IMR-90 (cell line): ENCODE measurements at regions not wholly inside any gene's neighbourhood (a gene's known extent, or its start where the extent isn't known, plus 50 kb on each side); places are given as distances from the start of the nearest gene placed in this dataset.

ENCODE experiments used
- ATAC-seq: fragments of 200-7000 bp; cut with Tn5 transposase; 2 replicates; pipeline ENCODE4 v1.9.1; 2020; ENCODE audit warnings: low read depth, mild to moderate bottlenecking, moderate library complexity
- BruUV-seq: library from RNA; stranded (reverse); fragments of 400-500 nt; replicated peaks from 2 replicates; lab custom pipeline; 2021; lab: Mats Ljungman, UMichigan
- CTCF ChIA-PET: fragments of 300-600 bp; formaldehyde crosslinking; extraction: SDS; loops from one replicate; lab custom pipeline; 2021; ENCODE audit warnings: antibody characterized with exemption; lab: Yijun Ruan, JAX
- POLR2A ChIA-PET: fragments of 300-600 bp; sonication (Branson Sonifier 250); formaldehyde crosslinking; loops from one replicate; lab custom pipeline; 2022; ENCODE audit warnings: antibody characterized with exemption; ENCODE audit not compliant: unreplicated experiment; lab: Charles Lee
- DNase-seq: peaks from one replicate; pipeline ENCODE4 v3.0.0; 2013
- H2AFZ ChIP-seq: replicated peaks from 2 replicates; pipeline ENCODE3; 2013; ENCODE audit warnings: low read length, mild to moderate bottlenecking; ENCODE audit not compliant: poor library complexity
- H2AK5ac ChIP-seq: 2 replicates; pipeline ENCODE4 v1.6.1; 2013; ENCODE audit warnings: low read depth, low read length, inconsistent platforms
- H2AK9ac ChIP-seq: replicated peaks from 2 replicates; pipeline ENCODE3; 2013; ENCODE audit warnings: mild to moderate bottlenecking, low read depth, low read length, moderate library complexity; ENCODE audit not compliant: poor library complexity
- H2BK120ac ChIP-seq: 2 replicates; pipeline ENCODE4 v1.6.1; 2013; ENCODE audit warnings: low read depth, low read length, inconsistent platforms
- H2BK15ac ChIP-seq: 3 replicates; pipeline ENCODE4 v1.6.1; 2013; ENCODE audit warnings: low read depth, low read length, inconsistent platforms
- H2BK20ac ChIP-seq: 2 replicates; pipeline ENCODE4 v1.6.1; 2013; ENCODE audit warnings: low read depth, mild to moderate bottlenecking, inconsistent platforms, low read length, moderate library complexity
- H2BK5ac ChIP-seq: 2 replicates; pipeline ENCODE4 v1.6.1; 2013; ENCODE audit warnings: mild to moderate bottlenecking, low read depth, low read length, inconsistent platforms; ENCODE audit not compliant: poor library complexity, severe bottlenecking
- H3K14ac ChIP-seq: replicated peaks from 2 replicates; pipeline ENCODE4 v1.6.1; 2013; ENCODE audit warnings: low read depth, low read length, inconsistent platforms
- H3K18ac ChIP-seq: 2 replicates; pipeline ENCODE4 v1.6.1; 2013; ENCODE audit warnings: low read depth, low read length, control low read depth
- H3K23ac ChIP-seq: 2 replicates; pipeline ENCODE4 v1.6.1; 2013; ENCODE audit warnings: low read depth, low read length, inconsistent platforms
- H3K27ac ChIP-seq: 2 replicates; pipeline ENCODE4 v1.5.1; 2013; ENCODE audit warnings: mild to moderate bottlenecking, control low read depth, low read length; ENCODE audit not compliant: insufficient read depth
- H3K27me3 ChIP-seq: 2 replicates; pipeline ENCODE4 v1.6.1; 2013; ENCODE audit warnings: low read length; ENCODE audit not compliant: control insufficient read depth, insufficient read depth
- H3K36me3 ChIP-seq: 2 replicates; pipeline ENCODE4 v1.6.1; 2013; ENCODE audit warnings: low read length, mixed read lengths; ENCODE audit not compliant: control insufficient read depth, insufficient read depth
- H3K4ac ChIP-seq: 2 replicates; pipeline ENCODE4 v1.6.1; 2013; ENCODE audit warnings: low read depth, low read length, inconsistent platforms
- H3K4me1 ChIP-seq: 2 replicates; pipeline ENCODE4 v1.6.1; 2013; ENCODE audit warnings: low read length, mixed read lengths; ENCODE audit not compliant: control insufficient read depth, insufficient read depth
- H3K4me2 ChIP-seq: 2 replicates; pipeline ENCODE4 v1.6.1; 2013; ENCODE audit warnings: low read depth, mild to moderate bottlenecking, control low read depth, low read length, moderate library complexity
- H3K4me3 ChIP-seq: 2 replicates; pipeline ENCODE4 v1.5.1; 2013; ENCODE audit warnings: low read depth, mild to moderate bottlenecking, control low read depth, low read length, moderate library complexity; ENCODE audit not compliant: insufficient read depth
- H3K56ac ChIP-seq: 2 replicates; pipeline ENCODE4 v1.6.1; 2013; ENCODE audit warnings: low read length, inconsistent platforms; ENCODE audit not compliant: insufficient read depth; ENCODE audit errors: extremely low read depth
- H3K79me1 ChIP-seq, 2 experiments: 2 replicates each; pipeline ENCODE4 v1.6.1; 2013; ENCODE audit warnings: low read length in 2 of 2, inconsistent platforms in 1 of 2, low read depth in 1 of 2
- H3K9ac ChIP-seq: 2 replicates; pipeline ENCODE4 v1.6.1; 2013; ENCODE audit warnings: low read depth, low read length, control low read depth
- H3K9me1 ChIP-seq: 2 replicates; pipeline ENCODE4 v1.6.1; 2013; ENCODE audit warnings: low read length, inconsistent platforms; ENCODE audit not compliant: insufficient read depth
- H3K9me3 ChIP-seq: 2 replicates; pipeline ENCODE4 v1.6.1; 2013; ENCODE audit warnings: low read length; ENCODE audit not compliant: control insufficient read depth, insufficient read depth
- H4K20me1 ChIP-seq: 2 replicates; pipeline ENCODE4 v1.6.1; 2013; ENCODE audit warnings: low read length, inconsistent platforms; ENCODE audit not compliant: insufficient read depth
- H4K5ac ChIP-seq: 2 replicates; pipeline ENCODE4 v1.6.1; 2013; ENCODE audit warnings: mild to moderate bottlenecking, low read depth, low read length, control low read depth
- H4K8ac ChIP-seq, 2 experiments: 2 replicates each; pipeline ENCODE4 v1.6.1; 2013; ENCODE audit warnings: low read depth in 2 of 2, low read length in 2 of 2, control low read depth in 1 of 2, inconsistent platforms in 1 of 2
- H4K91ac ChIP-seq: 2 replicates; pipeline ENCODE4 v1.6.1; 2013; ENCODE audit warnings: low read depth, low read length, inconsistent platforms; ENCODE audit not compliant: insufficient read depth
- CHD1 ChIP-seq: IDR thresholded peaks from 2 replicates; pipeline ENCODE4 v1.6.1; 2012; ENCODE audit warnings: low read depth, low read length, improper control_type of control experiment
- MAFK ChIP-seq: IDR thresholded peaks from 2 replicates; pipeline ENCODE4 v1.6.1; 2012; ENCODE audit warnings: low read depth, low read length, improper control_type of control experiment
- WGBS, 2 experiments: methylation state at CpG; one replicate each; pipeline versions ENCODE4 v1.1.5 to v1.1.7; 2013; ENCODE audit warnings: missing lambda C conversion rate in 2 of 2; ENCODE audit not compliant: insufficient read length in 1 of 2; ENCODE audit errors: extremely low coverage in 2 of 2; 5-methylcytosine and 5-hydroxymethylcytosine counted together
- dilution Hi-C: fragments of 300-500 bp; cut with HindIII; formaldehyde crosslinking; loops from one replicate; pipeline ENCODE4 v1.14.3; 2018; ENCODE audit warnings: low sequenced_read_pairs; ENCODE audit not compliant: unreplicated experiment
- in situ Hi-C: fragments of 300-500 bp; cut with MboI; formaldehyde crosslinking; loops from 3 replicates; pipeline ENCODE4 v1.14.3; 2019; ENCODE audit warnings: low sequenced_read_pairs, inconsistent platforms, mixed read lengths
- intact Hi-C: fragments of 100-400 bp; cut with micrococcal nuclease; formaldehyde crosslinking; loops from 2 replicates; pipeline ENCODE4 v1.10.0; 2022

DNA sequence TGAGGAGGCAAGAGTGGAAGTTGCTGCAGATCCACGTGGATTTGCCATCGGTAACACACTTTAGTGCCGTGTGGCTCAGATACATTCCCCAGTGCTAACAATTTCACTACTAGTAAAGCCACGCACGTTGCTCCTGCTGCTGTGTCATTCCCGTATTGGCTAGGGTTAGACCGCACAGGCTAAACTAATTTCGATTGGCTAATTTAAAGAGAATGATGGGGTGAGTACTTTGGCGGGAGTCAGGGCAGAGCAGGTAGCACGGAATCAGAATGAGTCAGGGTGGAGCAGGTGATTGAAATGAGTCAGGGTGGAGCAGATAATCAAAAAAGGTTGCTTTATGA lies 1337.5 kb downstream of the FSTL5 start:
- dilution Hi-C loops = no loop called here
- no CpG with 5 or more reads among the region's 10 CpGs for WGBS, 2 experiments
- no peak overlapping the region for H3K56ac ChIP-seq
- DNase-seq (no peak), ATAC-seq (no peak)
- no peak overlapping the region for H3K14ac ChIP-seq
- no peak overlapping the region for H2BK20ac ChIP-seq
- no peak overlapping the region for H3K27ac ChIP-seq
- no peaks in the 10 kb centered on the region for H4K20me1 ChIP-seq
- no peak overlapping the region for H2AK5ac ChIP-seq
- no peak overlapping the region for H4K91ac ChIP-seq
- in situ Hi-C loops = no loop called here
- ChIA-PET CTCF (no interaction called here), POLR2A (no interaction called here)
- no peak overlapping the region for H3K4me2 ChIP-seq
- TF ChIP-seq CHD1 = no peak
- TF ChIP-seq MAFK = no peak
- no peak overlapping the region for H3K9ac ChIP-seq
- no TSS peak for BruUV-seq
- no peaks in the 10 kb centered on the region for H3K79me1 ChIP-seq
- H3K18ac ChIP-seq = no peak overlapping the region
- no peaks in the 10 kb centered on the region for H3K27me3 ChIP-seq
- no peak overlapping the region for H2BK5ac ChIP-seq
- no peak overlapping the region for H2AK9ac ChIP-seq
- no peak overlapping the region for H4K8ac ChIP-seq
- H3K4me3 ChIP-seq = no peak overlapping the region
- no peaks in the 10 kb centered on the region for H3K4me1 ChIP-seq
- H2BK15ac ChIP-seq = no peak overlapping the region
- H3K36me3 ChIP-seq = no peaks in the 10 kb centered on the region
- H4K5ac ChIP-seq = no peak overlapping the region
- no peaks in the 10 kb centered on the region for H3K9me1 ChIP-seq
- H3K9me3 ChIP-seq = 0 out of 2 replicates have a peak, but pooled peaks cover 3% of the 10 kb centered on the region
- intact Hi-C loops = no loop called here
- H2BK120ac ChIP-seq = no peak overlapping the region
- H2AFZ ChIP-seq = no peak overlapping the region
- no peak overlapping the region for H3K23ac ChIP-seq
- H3K4ac ChIP-seq = no peak overlapping the region
